ENCODE measurements at regions not wholly inside any gene's neighbourhood (a gene's known extent, or its start where the extent isn't known, plus 50 kb on each side); places are given as distances from the start of the nearest gene placed in this dataset.

- TF ChIP-seq ARNTL (CRISPR knock-in tag; IDR thresholded peaks at IDR 0.05; ENCODE audit: borderline replicate concordance, low read depth) = no peak
- no peak for TF ChIP-seq CSRNP3 (CRISPR knock-in tag; IDR thresholded peaks at IDR 0.05)
- no peak for TF ChIP-seq BACH2 (CRISPR knock-in tag; IDR thresholded peaks at IDR 0.05; ENCODE audit: borderline replicate concordance)
- no peak for TF ChIP-seq SNAI2 (CRISPR knock-in tag; IDR thresholded peaks at IDR 0.05)
- TF ChIP-seq RARB (CRISPR knock-in tag; IDR thresholded peaks at IDR 0.05) = no peak
- TF ChIP-seq ZFP3 (CRISPR knock-in tag; IDR thresholded peaks at IDR 0.05) = no peak
- no peak for TF ChIP-seq GLIS3 (CRISPR knock-in tag; IDR thresholded peaks at IDR 0.05)
- TF ChIP-seq PPARA (CRISPR knock-in tag; IDR thresholded peaks at IDR 0.05; ENCODE audit: borderline replicate concordance) = no peak
- TF ChIP-seq TCF4 (CRISPR knock-in tag; IDR thresholded peaks at IDR 0.05; ENCODE audit: borderline replicate concordance) = no peak
- TF ChIP-seq OSR1 (CRISPR knock-in tag; IDR thresholded peaks at IDR 0.05) = no peak
- TF ChIP-seq ZNF70 (CRISPR knock-in tag; IDR thresholded peaks at IDR 0.05) = no peak
- TF ChIP-seq CREB5 (CRISPR knock-in tag; IDR thresholded peaks at IDR 0.05; ENCODE audit: low read depth) = no peak
- TF ChIP-seq CSDC2 (CRISPR knock-in tag; IDR thresholded peaks at IDR 0.05) = no peak
- TF ChIP-seq POU6F1 (CRISPR knock-in tag; IDR thresholded peaks at IDR 0.05; ENCODE audit: borderline replicate concordance, low read depth) = no peak
- no peak for ATAC-seq
Measured at GRCh38 chr21:31526040-31526439, 133.5 kb upstream of the SOD1 start.

GRCh38 chr21:31524140-31524539 lies 135.4 kb upstream of the SOD1 start:
- TF ChIP-seq ISL1 (CRISPR knock-in tag; IDR thresholded peaks at IDR 0.05) = no peak
- TF ChIP-seq ZFP3 (CRISPR knock-in tag; IDR thresholded peaks at IDR 0.05) = no peak
- no peak for TF ChIP-seq TSHZ2 (CRISPR knock-in tag; IDR thresholded peaks at IDR 0.05)
- no peak for TF ChIP-seq CREB5 (CRISPR knock-in tag; IDR thresholded peaks at IDR 0.05; ENCODE audit: low read depth)
- no peak for ATAC-seq

GRCh38 chr21:31521515-31521914 lies 138.0 kb upstream of the SOD1 start:
- ATAC-seq = no peak

More at GRCh38 chr21:31521515-31521914, 138.0 kb upstream of the SOD1 start:
- TF ChIP-seq ZNF8 (CRISPR knock-in tag; IDR thresholded peaks at IDR 0.05) (no peak), BACH2 (CRISPR knock-in tag; IDR thresholded peaks at IDR 0.05; ENCODE audit: borderline replicate concordance) (no peak), GLIS3 (CRISPR knock-in tag; IDR thresholded peaks at IDR 0.05) (no peak), ISL1 (CRISPR knock-in tag; IDR thresholded peaks at IDR 0.05) (no peak), ZNF565 (CRISPR knock-in tag; conservative IDR thresholded peaks at IDR 0.05; ENCODE audit: low read depth) (no peak), CREB5 (CRISPR knock-in tag; IDR thresholded peaks at IDR 0.05; ENCODE audit: low read depth) (no peak), CSRNP3 (CRISPR knock-in tag; IDR thresholded peaks at IDR 0.05) (no peak), ZFP3 (CRISPR knock-in tag; IDR thresholded peaks at IDR 0.05) (no peak), ARNTL (CRISPR knock-in tag; IDR thresholded peaks at IDR 0.05; ENCODE audit: borderline replicate concordance, low read depth) (no peak), PATZ1 (CRISPR knock-in tag; IDR thresholded peaks at IDR 0.05; ENCODE audit: borderline replicate concordance) (no peak), POU6F1 (CRISPR knock-in tag; IDR thresholded peaks at IDR 0.05; ENCODE audit: borderline replicate concordance, low read depth) (no peak)

Measured in SK-N-SH treated with all-trans-retinoic acid at 6 μM for 48 hours (cell line).